Spleen (tissue), 7 donors: ENCODE measurements at regions not wholly inside any gene's neighbourhood (a gene's known extent, or its start where the extent isn't known, plus 50 kb on each side); places are given as distances from the start of the nearest gene placed in this dataset.

ENCODE experiments used
- POLR2A ChIP-seq, 3 donors: fragments of 450-650 bp; IDR thresholded peaks; one replicate each; pipeline ENCODE4 v1.5.1; 2017; ENCODE audit warnings: antibody characterized with exemption in 3 of 3, mild to moderate bottlenecking in 1 of 3
- POLR2AphosphoS5 ChIP-seq, 3 donors: sonication (generic); formaldehyde crosslinking; IDR thresholded peaks; one replicate each; pipeline ENCODE4 v1.5.1; 2017; ENCODE audit warnings: antibody characterized with exemption in 3 of 3
- TF ChIP-seq, protein P1 (sequence below), 11 experiments: fragments of 200-600 bp in 7 of 11; fragments of 450-650 bp in 4 of 11; sonication (generic) in 4 of 11; IDR thresholded peaks in 8 of 11; conservative IDR thresholded peaks in 3 of 11; 1 replicate in 7 of 11; 2 replicates in 4 of 11; pipeline versions ENCODE4 v1.4.0 to v1.8.0; 2016 to 2021; ENCODE audit warnings: antibody characterized with exemption in 11 of 11, inconsistent platforms in 4 of 11, mild to moderate bottlenecking in 1 of 11
- donor health status: DM: no; HTN: no; CAD: no; lungs with moderate emphysema.
- donor health status: DM: no; HTN: no; CAD: no.
- donor health status: DM: no; HTN: no; CAD: no.

GRCh38 chr4:23202712-23203247, 510.0 kb downstream of the GBA3 start:
- TF ChIP-seq, protein P1, sequence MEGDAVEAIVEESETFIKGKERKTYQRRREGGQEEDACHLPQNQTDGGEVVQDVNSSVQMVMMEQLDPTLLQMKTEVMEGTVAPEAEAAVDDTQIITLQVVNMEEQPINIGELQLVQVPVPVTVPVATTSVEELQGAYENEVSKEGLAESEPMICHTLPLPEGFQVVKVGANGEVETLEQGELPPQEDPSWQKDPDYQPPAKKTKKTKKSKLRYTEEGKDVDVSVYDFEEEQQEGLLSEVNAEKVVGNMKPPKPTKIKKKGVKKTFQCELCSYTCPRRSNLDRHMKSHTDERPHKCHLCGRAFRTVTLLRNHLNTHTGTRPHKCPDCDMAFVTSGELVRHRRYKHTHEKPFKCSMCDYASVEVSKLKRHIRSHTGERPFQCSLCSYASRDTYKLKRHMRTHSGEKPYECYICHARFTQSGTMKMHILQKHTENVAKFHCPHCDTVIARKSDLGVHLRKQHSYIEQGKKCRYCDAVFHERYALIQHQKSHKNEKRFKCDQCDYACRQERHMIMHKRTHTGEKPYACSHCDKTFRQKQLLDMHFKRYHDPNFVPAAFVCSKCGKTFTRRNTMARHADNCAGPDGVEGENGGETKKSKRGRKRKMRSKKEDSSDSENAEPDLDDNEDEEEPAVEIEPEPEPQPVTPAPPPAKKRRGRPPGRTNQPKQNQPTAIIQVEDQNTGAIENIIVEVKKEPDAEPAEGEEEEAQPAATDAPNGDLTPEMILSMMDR (IDR thresholded peaks at IDR 0.05 in 8 of 11, conservative IDR thresholded peaks at IDR 0.05 in 3 of 11), result no peak
- TF ChIP-seq POLR2A (IDR thresholded peaks at IDR 0.05), result no peak
- no peak for TF ChIP-seq POLR2AphosphoS5 (IDR thresholded peaks at IDR 0.05)
